A549 (cell line): ENCODE measurements at regions not wholly inside any gene's neighbourhood (a gene's known extent, or its start where the extent isn't known, plus 50 kb on each side); places are given as distances from the start of the nearest gene placed in this dataset.

Source experiments
- FOSL2 ChIP-seq, 2 experiments: fragments of 450-650 bp in 1 of 2; fragments of >200 bp in 1 of 2; sonication (Bioruptor Twin) in 1 of 2; formaldehyde crosslinking; IDR thresholded peaks; 2 replicates each; pipeline versions ENCODE4 v1.5.0 to v1.6.1; 2016 to 2020; ENCODE audit warnings: mild to moderate bottlenecking in 1 of 2, moderate library complexity in 1 of 2
- HOXA7 ChIP-seq: fragments of 250-450 bp; sonication (Bioruptor Pico); IDR thresholded peaks from 2 replicates; pipeline ENCODE4 v1.5.0; 2020; ENCODE audit warnings: mild to moderate bottlenecking, moderate library complexity
- KDM5A ChIP-seq: fragments of 200-600 bp; sonication (generic); IDR thresholded peaks from 2 replicates; pipeline ENCODE4 v1.6.1; 2016; ENCODE audit warnings: antibody characterized with exemption, mild to moderate bottlenecking
- NR3C1 ChIP-seq: fragments of >200 bp; sonication (Bioruptor Twin); formaldehyde crosslinking; IDR thresholded peaks from 3 replicates; pipeline ENCODE4 v1.6.1; 2017
- POLR2A ChIP-seq: IDR thresholded peaks from 2 replicates; pipeline ENCODE4 v1.6.1; 2012; ENCODE audit warnings: mild to moderate bottlenecking, low read length
- RAD21 ChIP-seq, 2 experiments: fragments of >200 bp in 1 of 2; sonication (Bioruptor Twin) in 1 of 2; formaldehyde crosslinking in 1 of 2; IDR thresholded peaks in 1 of 2; conservative IDR thresholded peaks in 1 of 2; 2 replicates in 1 of 2; 3 replicates in 1 of 2; pipeline ENCODE4 v1.6.1; 2012 to 2018; ENCODE audit warnings: inconsistent platforms in 1 of 2
- RCOR1 ChIP-seq: fragments of 150-350 bp; IDR thresholded peaks from 2 replicates; pipeline ENCODE4 v1.6.1; 2014; ENCODE audit warnings: antibody characterized with exemption, low read length, low read depth
- RFX5 ChIP-seq: fragments of 450-650 bp; IDR thresholded peaks from 2 replicates; pipeline ENCODE4 v1.7.1; 2014; ENCODE audit warnings: antibody characterized with exemption, mild to moderate bottlenecking, moderate library complexity
- SREBF2 ChIP-seq: fragments of 450-650 bp; IDR thresholded peaks from 2 replicates; pipeline ENCODE4 v1.6.1; 2014; ENCODE audit warnings: mild to moderate bottlenecking, moderate library complexity
- TP53 ChIP-seq: fragments of 250-450 bp; sonication (Bioruptor Pico); IDR thresholded peaks from 2 replicates; pipeline ENCODE4 v1.5.0; 2021; ENCODE audit warnings: mild to moderate bottlenecking, moderate library complexity
- TF ChIP-seq, protein P1 (sequence below): fragments of >200 bp; sonication (Bioruptor Twin); formaldehyde crosslinking; IDR thresholded peaks from 3 replicates; pipeline ENCODE4 v1.5.1; 2016
- TF ChIP-seq, protein P2 (sequence below): fragments of 200-600 bp; sonication (generic); IDR thresholded peaks from 2 replicates; pipeline ENCODE4 v1.6.1; 2016; ENCODE audit warnings: antibody characterized with exemption, mild to moderate bottlenecking, moderate library complexity
- TF ChIP-seq, protein P3 (sequence below): IDR thresholded peaks from 2 replicates; pipeline ENCODE4 v1.6.1; 2012

DNA sequence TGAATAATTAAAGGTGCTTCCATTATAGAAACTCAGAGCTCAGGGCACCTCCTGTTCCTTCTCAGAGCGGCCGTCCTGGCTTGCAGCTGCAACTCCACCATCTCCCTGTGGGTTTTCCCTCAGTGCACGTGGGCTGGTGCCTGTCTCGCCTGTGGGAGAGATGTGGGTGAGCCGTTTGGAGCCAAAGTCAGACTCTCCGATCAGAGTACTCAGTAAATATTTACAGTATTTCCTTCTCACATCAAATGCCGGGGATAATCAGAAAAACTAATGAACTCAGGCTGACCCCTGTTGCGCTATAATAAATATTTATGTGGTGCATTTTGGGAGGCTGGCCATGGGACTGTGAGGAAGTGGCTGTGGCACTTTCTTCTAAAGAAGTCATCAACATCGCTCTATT lies 155.8 kb upstream of the HABP2 start:
- TF ChIP-seq, protein P1, sequence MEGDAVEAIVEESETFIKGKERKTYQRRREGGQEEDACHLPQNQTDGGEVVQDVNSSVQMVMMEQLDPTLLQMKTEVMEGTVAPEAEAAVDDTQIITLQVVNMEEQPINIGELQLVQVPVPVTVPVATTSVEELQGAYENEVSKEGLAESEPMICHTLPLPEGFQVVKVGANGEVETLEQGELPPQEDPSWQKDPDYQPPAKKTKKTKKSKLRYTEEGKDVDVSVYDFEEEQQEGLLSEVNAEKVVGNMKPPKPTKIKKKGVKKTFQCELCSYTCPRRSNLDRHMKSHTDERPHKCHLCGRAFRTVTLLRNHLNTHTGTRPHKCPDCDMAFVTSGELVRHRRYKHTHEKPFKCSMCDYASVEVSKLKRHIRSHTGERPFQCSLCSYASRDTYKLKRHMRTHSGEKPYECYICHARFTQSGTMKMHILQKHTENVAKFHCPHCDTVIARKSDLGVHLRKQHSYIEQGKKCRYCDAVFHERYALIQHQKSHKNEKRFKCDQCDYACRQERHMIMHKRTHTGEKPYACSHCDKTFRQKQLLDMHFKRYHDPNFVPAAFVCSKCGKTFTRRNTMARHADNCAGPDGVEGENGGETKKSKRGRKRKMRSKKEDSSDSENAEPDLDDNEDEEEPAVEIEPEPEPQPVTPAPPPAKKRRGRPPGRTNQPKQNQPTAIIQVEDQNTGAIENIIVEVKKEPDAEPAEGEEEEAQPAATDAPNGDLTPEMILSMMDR: no peak
- TF ChIP-seq RAD21 (conservative IDR thresholded peaks at IDR 0.05 in 1 of 2, IDR thresholded peaks at IDR 0.05 in 1 of 2): no peak
- no peak for TF ChIP-seq POLR2A
- TF ChIP-seq TP53 (CRISPR knock-in tag): no peak
- no peak for TF ChIP-seq NR3C1
- no peak for TF ChIP-seq FOSL2 (IDR thresholded peaks at IDR 0.05)
- TF ChIP-seq FOSL2 (CRISPR knock-in tag; IDR thresholded peaks at IDR 0.05): no peak
- TF ChIP-seq HOXA7 (CRISPR knock-in tag): no peak
- no peak for TF ChIP-seq RFX5
- TF ChIP-seq, protein P2, sequence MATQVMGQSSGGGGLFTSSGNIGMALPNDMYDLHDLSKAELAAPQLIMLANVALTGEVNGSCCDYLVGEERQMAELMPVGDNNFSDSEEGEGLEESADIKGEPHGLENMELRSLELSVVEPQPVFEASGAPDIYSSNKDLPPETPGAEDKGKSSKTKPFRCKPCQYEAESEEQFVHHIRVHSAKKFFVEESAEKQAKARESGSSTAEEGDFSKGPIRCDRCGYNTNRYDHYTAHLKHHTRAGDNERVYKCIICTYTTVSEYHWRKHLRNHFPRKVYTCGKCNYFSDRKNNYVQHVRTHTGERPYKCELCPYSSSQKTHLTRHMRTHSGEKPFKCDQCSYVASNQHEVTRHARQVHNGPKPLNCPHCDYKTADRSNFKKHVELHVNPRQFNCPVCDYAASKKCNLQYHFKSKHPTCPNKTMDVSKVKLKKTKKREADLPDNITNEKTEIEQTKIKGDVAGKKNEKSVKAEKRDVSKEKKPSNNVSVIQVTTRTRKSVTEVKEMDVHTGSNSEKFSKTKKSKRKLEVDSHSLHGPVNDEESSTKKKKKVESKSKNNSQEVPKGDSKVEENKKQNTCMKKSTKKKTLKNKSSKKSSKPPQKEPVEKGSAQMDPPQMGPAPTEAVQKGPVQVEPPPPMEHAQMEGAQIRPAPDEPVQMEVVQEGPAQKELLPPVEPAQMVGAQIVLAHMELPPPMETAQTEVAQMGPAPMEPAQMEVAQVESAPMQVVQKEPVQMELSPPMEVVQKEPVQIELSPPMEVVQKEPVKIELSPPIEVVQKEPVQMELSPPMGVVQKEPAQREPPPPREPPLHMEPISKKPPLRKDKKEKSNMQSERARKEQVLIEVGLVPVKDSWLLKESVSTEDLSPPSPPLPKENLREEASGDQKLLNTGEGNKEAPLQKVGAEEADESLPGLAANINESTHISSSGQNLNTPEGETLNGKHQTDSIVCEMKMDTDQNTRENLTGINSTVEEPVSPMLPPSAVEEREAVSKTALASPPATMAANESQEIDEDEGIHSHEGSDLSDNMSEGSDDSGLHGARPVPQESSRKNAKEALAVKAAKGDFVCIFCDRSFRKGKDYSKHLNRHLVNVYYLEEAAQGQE: no peak
- TF ChIP-seq RCOR1: no peak
- TF ChIP-seq SREBF2: no peak
- TF ChIP-seq, protein P3, sequence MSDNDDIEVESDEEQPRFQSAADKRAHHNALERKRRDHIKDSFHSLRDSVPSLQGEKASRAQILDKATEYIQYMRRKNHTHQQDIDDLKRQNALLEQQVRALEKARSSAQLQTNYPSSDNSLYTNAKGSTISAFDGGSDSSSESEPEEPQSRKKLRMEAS: no peak
- no peak for TF ChIP-seq KDM5A
